Endodermal cell (in vitro differentiated cells): ENCODE measurements at regions not wholly inside any gene's neighbourhood (a gene's known extent, or its start where the extent isn't known, plus 50 kb on each side); places are given as distances from the start of the nearest gene placed in this dataset.

ENCODE experiments used
- DNase-seq: peaks from one replicate; pipeline ENCODE4 v3.0.0-alpha.2; 2017
- H3K27ac ChIP-seq: 2 replicates; pipeline ENCODE4 v1.5.1; 2013; ENCODE audit warnings: mild to moderate bottlenecking, low read depth, low read length, moderate library complexity
- H3K27me3 ChIP-seq: 2 replicates; pipeline ENCODE4 v1.6.1; 2013; ENCODE audit warnings: mild to moderate bottlenecking, low read length, moderate library complexity; ENCODE audit not compliant: insufficient read depth, control insufficient read depth, poor library complexity, severe bottlenecking
- H3K36me3 ChIP-seq: 2 replicates; pipeline ENCODE4 v1.7.0; 2013; ENCODE audit warnings: mild to moderate bottlenecking, low read length, moderate library complexity; ENCODE audit not compliant: control insufficient read depth, insufficient read depth
- H3K4me1 ChIP-seq: one replicate; pipeline ENCODE4 v1.7.0; 2013; ENCODE audit warnings: low read length; ENCODE audit not compliant: control insufficient read depth, insufficient read depth
- H3K4me3 ChIP-seq: 2 replicates; pipeline ENCODE4 v1.5.1; 2013; ENCODE audit warnings: mild to moderate bottlenecking, low read length, moderate library complexity
- H3K9ac ChIP-seq: 2 replicates; pipeline ENCODE4 v1.6.1; 2013; ENCODE audit warnings: mild to moderate bottlenecking, low read length, moderate library complexity; ENCODE audit not compliant: poor library complexity, severe bottlenecking; ENCODE audit errors: extremely low read depth
- H3K9me3 ChIP-seq: 2 replicates; pipeline ENCODE4 v1.6.1; 2013; ENCODE audit warnings: mild to moderate bottlenecking, low read length, moderate library complexity; ENCODE audit not compliant: control insufficient read depth
- H3K27ac Mint-ChIP-seq: 2 replicates; pipeline ENCODE4 v1.8.0; 2020; ENCODE audit warnings: mixed read lengths
- H3K27me3 Mint-ChIP-seq: 2 replicates; pipeline ENCODE4 v1.8.0; 2021; ENCODE audit warnings: mild to moderate bottlenecking, mixed read lengths; ENCODE audit not compliant: insufficient read depth
- H3K36me3 Mint-ChIP-seq: 2 replicates; pipeline ENCODE4 v1.8.0; 2020; ENCODE audit warnings: low read depth, mixed read lengths
- H3K4me1 Mint-ChIP-seq: 2 replicates; pipeline ENCODE4 v1.8.0; 2020; ENCODE audit warnings: mixed read lengths
- H3K4me3 Mint-ChIP-seq: 2 replicates; pipeline ENCODE4 v1.8.0; 2020; ENCODE audit warnings: mild to moderate bottlenecking, moderate library complexity, mixed read lengths
- H3K9me3 Mint-ChIP-seq: 2 replicates; pipeline ENCODE4 v1.8.0; 2020; ENCODE audit warnings: mild to moderate bottlenecking, mixed read lengths
- WGBS, 2 experiments: methylation state at CpG; one replicate each; pipeline versions ENCODE4 v1.1.5 to v1.1.7; 2013; ENCODE audit warnings: missing lambda C conversion rate in 2 of 2, mixed read lengths in 1 of 2; ENCODE audit not compliant: insufficient coverage in 1 of 2, insufficient read length in 1 of 2; 5-methylcytosine and 5-hydroxymethylcytosine counted together
- TF ChIP-seq, protein P1 (sequence below): fragments of 200-600 bp; sonication (generic); conservative IDR thresholded peaks from 2 replicates; pipeline ENCODE4 v1.5.0; 2021; ENCODE audit warnings: antibody characterized with exemption, mild to moderate bottlenecking

DNA sequence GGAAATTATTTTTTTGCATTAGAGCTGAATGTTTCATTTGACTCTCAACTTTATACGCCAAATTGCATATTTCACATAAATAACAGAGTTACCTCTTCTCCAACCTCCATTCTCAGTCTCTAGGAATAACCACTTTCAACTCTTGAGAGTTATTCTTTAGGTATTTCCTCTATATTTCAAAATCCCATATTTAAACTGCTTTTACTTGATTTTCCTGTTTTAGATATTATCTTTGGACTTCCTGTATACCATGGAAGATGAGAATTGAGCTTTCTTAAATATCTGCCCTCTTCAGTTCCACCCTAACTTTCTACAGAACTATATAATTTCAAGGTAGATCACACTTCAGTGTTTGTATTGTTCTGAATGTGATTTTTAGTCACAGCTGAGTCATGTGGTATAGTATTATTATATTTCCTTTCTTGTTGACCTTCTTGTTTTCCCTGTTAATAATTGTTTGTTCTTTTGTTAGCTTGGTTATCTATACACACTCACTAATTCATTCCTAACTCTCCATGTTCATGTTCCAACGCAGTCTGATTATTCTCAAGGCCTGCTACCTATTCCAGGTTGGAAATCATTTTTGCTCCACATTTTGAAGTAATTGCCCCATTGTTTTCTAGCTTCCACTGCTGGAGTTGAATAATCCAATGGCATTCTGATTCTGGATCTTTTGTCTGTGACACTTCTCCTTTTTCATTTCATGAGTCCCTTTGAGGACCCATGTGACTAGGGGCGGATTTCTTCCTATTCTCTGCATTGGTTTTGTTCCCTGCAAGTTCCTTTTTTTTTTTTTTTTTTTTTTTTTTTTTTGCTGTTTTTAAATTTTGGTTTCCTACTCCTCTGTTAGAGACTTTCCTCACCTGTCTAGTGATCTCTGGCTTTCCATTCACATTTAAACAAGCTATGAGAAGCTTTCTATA, 156.8 kb upstream of the RBMS1 start:
- TF ChIP-seq, protein P1, sequence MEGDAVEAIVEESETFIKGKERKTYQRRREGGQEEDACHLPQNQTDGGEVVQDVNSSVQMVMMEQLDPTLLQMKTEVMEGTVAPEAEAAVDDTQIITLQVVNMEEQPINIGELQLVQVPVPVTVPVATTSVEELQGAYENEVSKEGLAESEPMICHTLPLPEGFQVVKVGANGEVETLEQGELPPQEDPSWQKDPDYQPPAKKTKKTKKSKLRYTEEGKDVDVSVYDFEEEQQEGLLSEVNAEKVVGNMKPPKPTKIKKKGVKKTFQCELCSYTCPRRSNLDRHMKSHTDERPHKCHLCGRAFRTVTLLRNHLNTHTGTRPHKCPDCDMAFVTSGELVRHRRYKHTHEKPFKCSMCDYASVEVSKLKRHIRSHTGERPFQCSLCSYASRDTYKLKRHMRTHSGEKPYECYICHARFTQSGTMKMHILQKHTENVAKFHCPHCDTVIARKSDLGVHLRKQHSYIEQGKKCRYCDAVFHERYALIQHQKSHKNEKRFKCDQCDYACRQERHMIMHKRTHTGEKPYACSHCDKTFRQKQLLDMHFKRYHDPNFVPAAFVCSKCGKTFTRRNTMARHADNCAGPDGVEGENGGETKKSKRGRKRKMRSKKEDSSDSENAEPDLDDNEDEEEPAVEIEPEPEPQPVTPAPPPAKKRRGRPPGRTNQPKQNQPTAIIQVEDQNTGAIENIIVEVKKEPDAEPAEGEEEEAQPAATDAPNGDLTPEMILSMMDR: no peak
- H3K27me3 ChIP-seq: no peaks in the 10 kb centered on the region
- no peaks in the 10 kb centered on the region for H3K36me3 ChIP-seq
- H3K4me1 ChIP-seq: peaks cover 18% of the 10 kb centered on the region
- Mint-ChIP-seq H3K36me3 (no peaks in the 10 kb centered on the region), H3K9me3 (no peaks in the 10 kb centered on the region), H3K4me3 (no peak overlapping the region), H3K27ac (no peak overlapping the region), H3K27me3 (no peaks in the 10 kb centered on the region), H3K4me1 (peaks cover 45% of the 10 kb centered on the region)
- H3K9ac ChIP-seq: no peak overlapping the region
- H3K27ac ChIP-seq: no peak overlapping the region
- no peak overlapping the region for H3K4me3 ChIP-seq
- H3K9me3 ChIP-seq: no peaks in the 10 kb centered on the region
- DNase-seq: no peak
- WGBS, 2 experiments: 98 to 100% methylated on average over 1 to 2 of the region's 3 CpGs

DNA sequence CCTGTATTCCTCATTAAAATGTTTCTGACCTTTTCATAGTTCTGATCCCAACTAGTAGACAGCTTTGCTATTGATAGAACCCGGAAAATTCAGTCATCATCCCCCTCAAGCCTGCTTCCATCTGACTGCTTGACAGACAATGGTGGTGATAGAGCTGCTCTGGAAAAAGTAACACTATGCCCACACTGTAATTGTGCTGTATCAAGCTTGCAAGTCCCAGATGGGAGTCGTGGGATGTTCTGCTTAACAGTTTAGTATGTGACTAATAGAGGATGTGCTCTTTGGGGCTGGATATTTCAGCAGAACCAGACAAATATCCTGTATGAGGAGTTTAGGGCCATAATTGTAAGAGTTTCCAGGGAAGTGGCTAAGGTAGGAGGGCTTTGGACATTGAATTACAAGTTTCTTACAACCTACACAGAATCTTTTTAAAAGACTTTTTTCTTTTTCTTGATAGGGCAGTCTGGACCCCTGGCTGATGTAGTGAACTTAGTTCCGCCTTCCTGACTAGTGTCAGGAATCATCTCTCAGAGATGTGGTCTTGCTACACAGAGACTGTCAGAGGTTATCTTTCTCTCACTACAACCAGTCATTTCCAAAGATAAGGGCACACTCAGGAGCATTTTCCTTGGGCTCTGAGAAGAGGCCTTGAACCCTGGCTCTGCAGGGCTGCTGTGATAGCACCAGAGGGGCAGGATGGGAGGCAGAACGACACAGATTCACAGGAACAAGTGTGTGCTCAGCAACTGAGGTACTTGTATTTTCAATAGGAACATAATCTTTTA, 158.0 kb upstream of the RBMS1 start:
- H3K27me3 ChIP-seq: no peaks in the 10 kb centered on the region
- no peak overlapping the region for H3K4me3 ChIP-seq

DNA sequence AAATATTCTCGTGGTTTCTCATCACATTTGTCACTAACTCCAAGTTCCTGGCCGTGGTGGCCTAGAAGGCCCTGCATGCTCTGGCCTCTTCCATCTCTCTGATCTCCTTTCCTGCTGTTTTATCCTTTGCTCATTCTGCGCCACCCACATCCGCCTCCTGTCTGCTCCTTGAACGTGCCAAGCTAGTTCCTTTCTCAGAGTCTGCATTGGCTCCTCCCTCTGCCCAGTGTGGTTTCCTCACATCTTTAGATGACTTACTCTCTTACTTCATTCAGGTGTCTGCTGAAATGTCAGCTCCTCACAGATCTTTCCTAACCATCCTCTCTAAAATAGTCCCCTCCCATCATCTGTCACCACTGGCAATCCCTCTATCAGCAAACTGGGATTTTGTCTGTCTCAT, 158.6 kb upstream of the RBMS1 start:
- no peak overlapping the region for H3K27ac Mint-ChIP-seq
- whole genome bisulfite sequencing, 2 experiments: 73 to 80% methylated on average over 5 of the region's 5 CpGs
- no peaks in the 10 kb centered on the region for H3K9me3 Mint-ChIP-seq
- no peaks in the 10 kb centered on the region for H3K27me3 ChIP-seq
- no peak overlapping the region for H3K27ac ChIP-seq
- TF ChIP-seq, protein P1: no peak
- H3K36me3 Mint-ChIP-seq: no peaks in the 10 kb centered on the region
- H3K4me1 ChIP-seq: peaks cover 13% of the 10 kb centered on the region
- DNase-seq: no peak
- H3K9ac ChIP-seq: no peak overlapping the region
- no peaks in the 10 kb centered on the region for H3K9me3 ChIP-seq
- H3K27me3 Mint-ChIP-seq: no peaks in the 10 kb centered on the region
- no peaks in the 10 kb centered on the region for H3K36me3 ChIP-seq
- H3K4me3 ChIP-seq: no peak overlapping the region
- peaks cover 38% of the 10 kb centered on the region for H3K4me1 Mint-ChIP-seq
- no peak overlapping the region for H3K4me3 Mint-ChIP-seq

More for the DNA sequence above, 158.0 kb upstream of the RBMS1 start:
- Histone ChIP-seq H3K9me3 (no peaks in the 10 kb centered on the region), H3K36me3 (no peaks in the 10 kb centered on the region), H3K9ac (no peak overlapping the region), H3K4me1 (peaks cover 16% of the 10 kb centered on the region), H3K27ac (no peak overlapping the region)
- Mint-ChIP-seq H3K36me3 (no peaks in the 10 kb centered on the region), H3K27ac (no peak overlapping the region), H3K4me1 (peaks cover 41% of the 10 kb centered on the region), H3K4me3 (no peak overlapping the region), H3K9me3 (no peaks in the 10 kb centered on the region), H3K27me3 (no peaks in the 10 kb centered on the region)
- TF ChIP-seq, protein P1: no peak
- no peak for DNase-seq
- WGBS, 2 experiments: 63 to 70% methylated on average over 3 to 4 of the region's 4 CpGs
